ENCODE measurements at regions not wholly inside any gene's neighbourhood (a gene's known extent, or its start where the extent isn't known, plus 50 kb on each side); places are given as distances from the start of the nearest gene placed in this dataset.

DNA sequence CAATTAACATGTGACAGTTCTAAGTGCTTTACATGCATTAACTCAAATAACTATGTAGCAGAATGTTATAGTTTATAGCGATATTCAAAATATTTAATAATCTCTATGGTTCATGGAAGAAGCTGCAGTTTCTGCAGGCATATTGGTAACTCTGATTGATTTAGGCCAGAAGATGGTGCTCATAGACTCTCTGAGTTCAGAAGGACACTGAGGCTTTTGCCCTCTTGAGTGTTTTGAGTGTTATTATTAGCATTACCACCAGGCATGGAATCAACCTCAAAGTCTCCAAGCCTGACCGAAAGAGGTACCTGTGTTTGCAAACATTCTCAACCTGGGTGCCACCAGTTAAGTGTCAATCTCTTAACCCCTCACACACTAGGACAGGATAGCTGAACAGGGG, 792.3 kb upstream of the PCDH7 start:
- H3K27ac ChIP-seq = no peak overlapping the region
- H3K27me3 ChIP-seq = no peaks in the 10 kb centered on the region
- H3K9me3 ChIP-seq = no peaks in the 10 kb centered on the region
- DNase-seq (peak in 1 of 4 donors; percentile 9), ATAC-seq (peak; percentile 30)
- intact Hi-C loops (cut with DNase I) = no loop called here
- H3K4me3 ChIP-seq = no peak overlapping the region
- no peak for TF ChIP-seq CTCF (IDR thresholded peaks at IDR 0.05)
- no peaks in the 10 kb centered on the region for H3K4me1 ChIP-seq
- no peaks in the 10 kb centered on the region for H3K36me3 ChIP-seq

DNA sequence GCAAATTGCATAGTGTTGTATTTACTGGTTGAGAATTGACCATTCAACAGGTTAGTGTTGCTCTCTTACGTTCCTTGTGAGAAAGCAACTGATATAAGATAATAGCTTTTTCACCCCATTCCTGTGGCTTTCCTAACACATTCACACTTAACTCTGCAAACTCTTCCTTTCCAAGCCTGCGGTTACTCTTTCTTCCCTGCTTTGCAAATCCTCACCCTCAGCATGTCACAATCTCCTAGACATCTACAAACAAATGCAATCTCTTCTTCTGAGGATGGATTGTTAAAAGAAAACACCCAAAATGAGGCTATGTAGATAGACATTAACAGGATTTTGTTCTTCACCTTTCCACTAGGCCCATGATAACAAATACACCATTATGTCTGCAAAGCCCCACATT, 771.7 kb upstream of the PCDH7 start:
- ATAC-seq (no peak), DNase-seq (no peak)
- Histone ChIP-seq H3K4me3 (no peak overlapping the region), H3K27me3 (no peaks in the 10 kb centered on the region), H3K27ac (no peak overlapping the region), H3K36me3 (no peaks in the 10 kb centered on the region), H3K4me1 (no peaks in the 10 kb centered on the region), H3K9me3 (no peaks in the 10 kb centered on the region)
- intact Hi-C loops (cut with DNase I) = no loop called here
- TF ChIP-seq CTCF (IDR thresholded peaks at IDR 0.05) = no peak

DNA sequence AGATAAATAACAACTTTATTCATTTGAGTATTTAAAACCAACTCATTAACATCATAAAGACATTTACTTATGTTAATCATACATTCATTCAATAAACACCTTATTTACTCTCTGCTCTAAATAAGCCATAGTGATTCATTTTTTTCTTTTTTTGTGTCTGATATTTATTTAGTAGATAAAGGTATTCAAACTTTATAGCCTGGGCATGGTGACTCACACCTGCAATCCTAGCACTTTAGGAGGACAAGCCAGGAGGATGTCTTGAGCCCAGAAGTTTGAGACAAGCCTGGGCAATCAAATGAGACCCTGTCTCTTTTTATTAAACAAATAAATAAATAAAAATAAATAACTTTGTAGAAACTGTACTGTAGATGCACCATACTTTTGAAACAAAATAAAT, 771.3 kb upstream of the PCDH7 start:
- TF ChIP-seq CTCF (IDR thresholded peaks at IDR 0.05) = no peak
- no peak overlapping the region for H3K4me3 ChIP-seq
- H3K9me3 ChIP-seq = no peaks in the 10 kb centered on the region
- DNase-seq (no peak), ATAC-seq (no peak)
- H3K36me3 ChIP-seq = no peaks in the 10 kb centered on the region
- H3K4me1 ChIP-seq = no peaks in the 10 kb centered on the region
- no peak overlapping the region for H3K27ac ChIP-seq
- H3K27me3 ChIP-seq = no peaks in the 10 kb centered on the region
- intact Hi-C loops (cut with DNase I) = no loop called here

DNA sequence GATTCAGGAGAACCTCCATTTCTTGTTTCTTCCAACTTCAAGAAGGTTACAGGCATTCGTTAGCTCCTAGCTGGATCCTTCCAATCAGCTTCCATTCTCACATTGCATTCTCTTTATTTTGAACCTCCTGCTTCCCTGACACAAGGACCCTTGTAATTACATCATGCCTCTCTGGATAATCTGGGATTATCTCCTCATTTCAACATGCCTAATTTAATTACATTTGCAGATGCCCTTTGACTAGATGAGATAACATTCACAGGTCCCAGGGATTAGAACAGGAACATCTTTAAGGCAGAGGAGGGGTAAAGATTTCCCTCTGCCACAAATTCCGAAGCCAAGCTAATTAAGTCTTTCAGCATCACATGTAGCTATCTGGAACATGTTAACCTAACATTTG, 753.8 kb upstream of the PCDH7 start:
- no peak for TF ChIP-seq CTCF (IDR thresholded peaks at IDR 0.05)
- Histone ChIP-seq H3K4me3 (no peak overlapping the region), H3K27ac (no peak overlapping the region), H3K27me3 (no peaks in the 10 kb centered on the region), H3K36me3 (no peaks in the 10 kb centered on the region), H3K4me1 (no peaks in the 10 kb centered on the region), H3K9me3 (no peaks in the 10 kb centered on the region)
- DNase-seq (no peak), ATAC-seq (no peak)
- intact Hi-C loops (cut with DNase I) = no loop called here

- ATAC-seq (no peak), DNase-seq (no peak)
- H3K36me3 ChIP-seq = no peaks in the 10 kb centered on the region
- H3K4me3 ChIP-seq = no peak overlapping the region
- no peaks in the 10 kb centered on the region for H3K9me3 ChIP-seq
- H3K27me3 ChIP-seq = no peaks in the 10 kb centered on the region
- no peaks in the 10 kb centered on the region for H3K4me1 ChIP-seq
- TF ChIP-seq CTCF (IDR thresholded peaks at IDR 0.05) = no peak
- no peak overlapping the region for H3K27ac ChIP-seq
- intact Hi-C loops (cut with DNase I) = no loop called here
Observed at GRCh38 chr4:29970626-29971025, 749.5 kb upstream of the PCDH7 start.
